Osteocyte (in vitro differentiated cells): ENCODE measurements at regions not wholly inside any gene's neighbourhood (a gene's known extent, or its start where the extent isn't known, plus 50 kb on each side); places are given as distances from the start of the nearest gene placed in this dataset.

Source experiments
- DNase-seq: peaks from one replicate; pipeline ENCODE4 v3.0.0; 2021; ENCODE audit warnings: mixed read lengths; ENCODE audit not compliant: unreplicated experiment; ENCODE audit errors: extremely low spot score
- H3K27ac Mint-ChIP-seq: one replicate; pipeline ENCODE4 v1.8.0; 2021; ENCODE audit warnings: mild to moderate bottlenecking, mixed read lengths; ENCODE audit not compliant: unreplicated experiment
- H3K27me3 Mint-ChIP-seq: one replicate; pipeline ENCODE4 v1.8.0; 2021; ENCODE audit warnings: mixed read lengths; ENCODE audit not compliant: unreplicated experiment
- H3K36me3 Mint-ChIP-seq: one replicate; pipeline ENCODE4 v1.8.0; 2021; ENCODE audit warnings: mixed read lengths; ENCODE audit not compliant: unreplicated experiment
- H3K4me1 Mint-ChIP-seq: one replicate; pipeline ENCODE4 v1.8.0; 2021; ENCODE audit warnings: mixed read lengths; ENCODE audit not compliant: unreplicated experiment
- H3K4me3 Mint-ChIP-seq: one replicate; pipeline ENCODE4 v1.8.0; 2021; ENCODE audit warnings: mild to moderate bottlenecking, moderate library complexity, mixed read lengths; ENCODE audit not compliant: unreplicated experiment
- H3K9me3 Mint-ChIP-seq: one replicate; pipeline ENCODE4 v1.8.0; 2021; ENCODE audit warnings: mixed read lengths; ENCODE audit not compliant: unreplicated experiment
- CTCF ChIP-seq: fragments of 200-600 bp; sonication (generic); IDR thresholded peaks from 2 replicates; pipeline ENCODE4 v1.5.0; 2021; ENCODE audit warnings: antibody characterized with exemption, mild to moderate bottlenecking, moderate library complexity

- no peak for TF ChIP-seq CTCF
- Mint-ChIP-seq H3K4me1 (peaks cover 48% of the 10 kb centered on the region), H3K27me3 (no peaks in the 10 kb centered on the region), H3K36me3 (no peaks in the 10 kb centered on the region), H3K9me3 (no peaks in the 10 kb centered on the region), H3K4me3 (no peak overlapping the region), H3K27ac (no peak overlapping the region)
- no peak for DNase-seq
Measured at GRCh38 chr2:189281201-189281600, 101.6 kb upstream of the COL5A2 start.

GRCh38 chr2:189285349-189285748 lies 105.8 kb upstream of the COL5A2 start:
- peak overlapping the region; percentile 94 for H3K27ac Mint-ChIP-seq
- H3K4me1 Mint-ChIP-seq = peaks cover 55% of the 10 kb centered on the region
- peaks cover 3% of the 10 kb centered on the region for H3K9me3 Mint-ChIP-seq
- peaks cover 3% of the 10 kb centered on the region for H3K36me3 Mint-ChIP-seq
- no peak for DNase-seq
- peak overlapping the region; percentile 30 for H3K4me3 Mint-ChIP-seq
- H3K27me3 Mint-ChIP-seq = no peaks in the 10 kb centered on the region
- TF ChIP-seq CTCF = no peak

GRCh38 chr2:189285962-189286645 lies 106.5 kb upstream of the COL5A2 start:
- Mint-ChIP-seq H3K27me3 (no peaks in the 10 kb centered on the region), H3K4me3 (no peak overlapping the region), H3K4me1 (peaks cover 55% of the 10 kb centered on the region), H3K27ac (peak overlapping the region; percentile 94), H3K36me3 (peaks cover 3% of the 10 kb centered on the region), H3K9me3 (peaks cover 4% of the 10 kb centered on the region)
- no peak for TF ChIP-seq CTCF
- DNase-seq = no peak

GRCh38 chr2:189287363-189287762 lies 107.8 kb upstream of the COL5A2 start:
- Mint-ChIP-seq H3K27me3 (no peaks in the 10 kb centered on the region), H3K27ac (peak overlapping the region; percentile 94), H3K9me3 (peaks cover 7% of the 10 kb centered on the region)

More at GRCh38 chr2:189287363-189287762, 107.8 kb upstream of the COL5A2 start:
- no peak for TF ChIP-seq CTCF
- H3K36me3 Mint-ChIP-seq = peaks cover 3% of the 10 kb centered on the region
- H3K4me1 Mint-ChIP-seq = peaks cover 64% of the 10 kb centered on the region
- H3K4me3 Mint-ChIP-seq = no peak overlapping the region
- DNase-seq = no peak
